Neural progenitor cell (in vitro differentiated cells): ENCODE measurements at regions not wholly inside any gene's neighbourhood (a gene's known extent, or its start where the extent isn't known, plus 50 kb on each side); places are given as distances from the start of the nearest gene placed in this dataset.

Source experiments
- EZH2 ChIP-seq: fragments of 200-600 bp; sonication (generic); IDR thresholded peaks from 2 replicates; pipeline ENCODE4 v1.6.1; 2017; ENCODE audit warnings: antibody characterized with exemption, mild to moderate bottlenecking, moderate library complexity
- TF ChIP-seq, protein P1 (sequence below): fragments of 200-600 bp; sonication (generic); IDR thresholded peaks from 2 replicates; pipeline ENCODE4 v1.5.1; 2017; ENCODE audit warnings: antibody characterized with exemption, mild to moderate bottlenecking

DNA sequence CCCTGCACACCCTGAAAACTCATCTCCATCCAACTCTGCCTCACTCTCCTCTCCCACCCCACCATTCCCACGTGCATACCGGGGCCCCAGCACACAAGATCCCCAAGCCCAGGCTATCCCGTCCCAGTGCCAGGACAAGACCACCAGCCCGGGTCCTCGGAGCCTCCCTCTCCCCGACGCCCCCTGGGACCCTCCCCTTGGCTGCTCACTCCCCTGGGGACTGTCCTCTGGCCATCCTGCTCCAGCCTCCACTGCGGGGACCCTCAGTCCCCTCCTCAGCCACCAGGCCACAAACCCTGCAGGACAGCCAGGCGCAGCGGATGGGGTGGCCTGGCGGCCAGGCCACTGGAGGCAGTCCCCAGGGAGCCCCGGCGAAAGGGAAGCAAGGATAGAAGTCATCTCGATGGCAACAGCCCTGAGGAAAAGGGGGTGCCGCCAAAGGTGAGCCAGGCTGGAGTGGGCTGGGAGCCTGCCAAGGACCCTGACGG, 62.8 kb downstream of the C9orf50 start:
- TF ChIP-seq, protein P1, sequence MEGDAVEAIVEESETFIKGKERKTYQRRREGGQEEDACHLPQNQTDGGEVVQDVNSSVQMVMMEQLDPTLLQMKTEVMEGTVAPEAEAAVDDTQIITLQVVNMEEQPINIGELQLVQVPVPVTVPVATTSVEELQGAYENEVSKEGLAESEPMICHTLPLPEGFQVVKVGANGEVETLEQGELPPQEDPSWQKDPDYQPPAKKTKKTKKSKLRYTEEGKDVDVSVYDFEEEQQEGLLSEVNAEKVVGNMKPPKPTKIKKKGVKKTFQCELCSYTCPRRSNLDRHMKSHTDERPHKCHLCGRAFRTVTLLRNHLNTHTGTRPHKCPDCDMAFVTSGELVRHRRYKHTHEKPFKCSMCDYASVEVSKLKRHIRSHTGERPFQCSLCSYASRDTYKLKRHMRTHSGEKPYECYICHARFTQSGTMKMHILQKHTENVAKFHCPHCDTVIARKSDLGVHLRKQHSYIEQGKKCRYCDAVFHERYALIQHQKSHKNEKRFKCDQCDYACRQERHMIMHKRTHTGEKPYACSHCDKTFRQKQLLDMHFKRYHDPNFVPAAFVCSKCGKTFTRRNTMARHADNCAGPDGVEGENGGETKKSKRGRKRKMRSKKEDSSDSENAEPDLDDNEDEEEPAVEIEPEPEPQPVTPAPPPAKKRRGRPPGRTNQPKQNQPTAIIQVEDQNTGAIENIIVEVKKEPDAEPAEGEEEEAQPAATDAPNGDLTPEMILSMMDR = no peak
- TF ChIP-seq EZH2 = no peak
